PFSK-1 (cell line): ENCODE measurements at regions not wholly inside any gene's neighbourhood (a gene's known extent, or its start where the extent isn't known, plus 50 kb on each side); places are given as distances from the start of the nearest gene placed in this dataset.

Experiments used
- FOXP2 ChIP-seq: optimal IDR thresholded peaks from 2 replicates; pipeline ENCODE3; 2011; ENCODE audit warnings: borderline replicate concordance, control low read depth, inconsistent platforms; ENCODE audit not compliant: insufficient read depth; ENCODE audit errors: extremely low read length, extremely low read depth
- POLR2AphosphoS5 ChIP-seq: IDR thresholded peaks from 2 replicates; pipeline ENCODE4 v1.6.1; 2012; ENCODE audit warnings: low read depth, mild to moderate bottlenecking, control low read depth, low read length, moderate library complexity
- SIN3A ChIP-seq: IDR thresholded peaks from 2 replicates; pipeline ENCODE4 v1.6.1; 2012; ENCODE audit warnings: mild to moderate bottlenecking, low read length, moderate library complexity, borderline replicate concordance; ENCODE audit not compliant: insufficient read depth
- TAF1 ChIP-seq: IDR thresholded peaks from 2 replicates; pipeline ENCODE4 v1.6.1; 2012; ENCODE audit warnings: low read length, control low read depth, borderline replicate concordance; ENCODE audit not compliant: insufficient read depth
- TF ChIP-seq, protein P1 (sequence below), 2 experiments: IDR thresholded peaks; 2 replicates each; pipeline versions ENCODE4 v1.6.1 to v1.8.0; 2011 to 2012; ENCODE audit warnings: low read depth in 2 of 2, low read length in 2 of 2, control low read depth in 1 of 2, inconsistent platforms in 1 of 2, mild to moderate bottlenecking in 1 of 2, moderate library complexity in 1 of 2; ENCODE audit not compliant: insufficient read depth in 1 of 2

DNA sequence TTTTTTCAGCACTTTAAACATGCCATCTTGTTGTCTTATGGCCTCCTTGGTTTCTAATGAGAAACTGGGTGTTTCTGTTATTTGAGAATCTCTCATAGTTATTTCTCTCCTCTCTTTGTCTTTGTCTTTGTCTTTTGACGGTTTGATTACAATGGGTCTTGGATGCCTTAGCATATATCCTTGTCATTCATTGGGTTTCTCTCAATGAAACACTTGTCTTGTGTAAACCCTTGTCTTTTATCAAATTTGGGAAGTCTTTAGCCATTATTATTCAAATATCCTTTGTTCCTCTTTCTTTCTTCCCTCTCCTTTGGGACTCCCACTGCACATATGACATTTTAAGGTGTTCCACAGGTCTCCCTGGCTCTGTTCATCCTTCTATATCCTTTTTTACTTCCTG lies 373.5 kb upstream of the TBX3 start:
- TF ChIP-seq TAF1, result no peak
- no peak for TF ChIP-seq SIN3A
- TF ChIP-seq, protein P1, sequence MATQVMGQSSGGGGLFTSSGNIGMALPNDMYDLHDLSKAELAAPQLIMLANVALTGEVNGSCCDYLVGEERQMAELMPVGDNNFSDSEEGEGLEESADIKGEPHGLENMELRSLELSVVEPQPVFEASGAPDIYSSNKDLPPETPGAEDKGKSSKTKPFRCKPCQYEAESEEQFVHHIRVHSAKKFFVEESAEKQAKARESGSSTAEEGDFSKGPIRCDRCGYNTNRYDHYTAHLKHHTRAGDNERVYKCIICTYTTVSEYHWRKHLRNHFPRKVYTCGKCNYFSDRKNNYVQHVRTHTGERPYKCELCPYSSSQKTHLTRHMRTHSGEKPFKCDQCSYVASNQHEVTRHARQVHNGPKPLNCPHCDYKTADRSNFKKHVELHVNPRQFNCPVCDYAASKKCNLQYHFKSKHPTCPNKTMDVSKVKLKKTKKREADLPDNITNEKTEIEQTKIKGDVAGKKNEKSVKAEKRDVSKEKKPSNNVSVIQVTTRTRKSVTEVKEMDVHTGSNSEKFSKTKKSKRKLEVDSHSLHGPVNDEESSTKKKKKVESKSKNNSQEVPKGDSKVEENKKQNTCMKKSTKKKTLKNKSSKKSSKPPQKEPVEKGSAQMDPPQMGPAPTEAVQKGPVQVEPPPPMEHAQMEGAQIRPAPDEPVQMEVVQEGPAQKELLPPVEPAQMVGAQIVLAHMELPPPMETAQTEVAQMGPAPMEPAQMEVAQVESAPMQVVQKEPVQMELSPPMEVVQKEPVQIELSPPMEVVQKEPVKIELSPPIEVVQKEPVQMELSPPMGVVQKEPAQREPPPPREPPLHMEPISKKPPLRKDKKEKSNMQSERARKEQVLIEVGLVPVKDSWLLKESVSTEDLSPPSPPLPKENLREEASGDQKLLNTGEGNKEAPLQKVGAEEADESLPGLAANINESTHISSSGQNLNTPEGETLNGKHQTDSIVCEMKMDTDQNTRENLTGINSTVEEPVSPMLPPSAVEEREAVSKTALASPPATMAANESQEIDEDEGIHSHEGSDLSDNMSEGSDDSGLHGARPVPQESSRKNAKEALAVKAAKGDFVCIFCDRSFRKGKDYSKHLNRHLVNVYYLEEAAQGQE (IDR thresholded peaks at IDR 0.05; ENCODE audit: insufficient read depth in 1 of 2, low read depth in 2 of 2, low read length in 2 of 2), result no peak
- no peak for TF ChIP-seq POLR2AphosphoS5
- TF ChIP-seq FOXP2, result no peak

DNA sequence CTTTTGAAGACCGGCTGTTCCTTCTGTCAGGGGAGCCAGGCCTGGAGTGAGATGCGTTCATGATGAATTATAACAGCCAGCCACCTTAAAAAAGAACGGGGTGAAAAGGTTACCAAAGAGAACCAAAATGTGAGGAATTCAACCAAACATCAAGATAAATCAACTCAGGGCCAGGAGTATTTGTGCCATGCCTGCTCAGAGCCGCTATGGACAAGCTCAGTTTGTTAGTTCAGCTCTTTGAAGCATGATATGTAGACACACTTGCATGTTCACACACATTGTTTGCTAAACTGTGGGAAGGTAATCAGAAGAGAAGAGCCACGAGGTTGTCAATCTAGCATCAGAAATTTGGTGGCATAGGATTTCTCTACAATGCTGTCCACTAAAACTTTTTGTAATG lies 367.4 kb upstream of the TBX3 start:
- TF ChIP-seq SIN3A (no peak), TAF1 (no peak), FOXP2 (no peak), POLR2AphosphoS5 (no peak)
- TF ChIP-seq, protein P1 (IDR thresholded peaks at IDR 0.05; ENCODE audit: insufficient read depth in 1 of 2, low read depth in 2 of 2, low read length in 2 of 2), result no peak

DNA sequence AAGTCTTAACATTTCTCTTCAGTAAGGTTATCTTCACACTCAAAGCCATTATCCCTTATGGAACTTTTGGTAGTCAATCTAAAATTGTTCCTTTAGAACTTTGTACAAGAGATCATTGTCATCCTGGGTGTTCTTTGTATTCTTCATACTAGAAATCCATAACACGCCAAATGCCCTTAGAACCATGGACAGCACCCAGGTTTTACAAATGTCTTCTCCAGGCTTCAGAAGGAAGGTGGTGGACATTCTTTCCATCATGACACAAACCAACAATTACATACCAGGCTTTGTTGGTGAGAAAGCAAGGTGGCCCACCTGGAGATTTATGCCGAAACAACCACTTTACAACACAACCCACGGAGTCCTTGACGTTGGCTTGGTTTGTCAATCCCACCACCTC lies 365.6 kb upstream of the TBX3 start:
- no peak for TF ChIP-seq FOXP2
- no peak for TF ChIP-seq POLR2AphosphoS5
- TF ChIP-seq, protein P1 (IDR thresholded peaks at IDR 0.05; ENCODE audit: insufficient read depth in 1 of 2, low read depth in 2 of 2, low read length in 2 of 2), result peak; percentile 53 to 89; a peak in 2 of 4 replicates
- no peak for TF ChIP-seq TAF1
- TF ChIP-seq SIN3A, result no peak

DNA sequence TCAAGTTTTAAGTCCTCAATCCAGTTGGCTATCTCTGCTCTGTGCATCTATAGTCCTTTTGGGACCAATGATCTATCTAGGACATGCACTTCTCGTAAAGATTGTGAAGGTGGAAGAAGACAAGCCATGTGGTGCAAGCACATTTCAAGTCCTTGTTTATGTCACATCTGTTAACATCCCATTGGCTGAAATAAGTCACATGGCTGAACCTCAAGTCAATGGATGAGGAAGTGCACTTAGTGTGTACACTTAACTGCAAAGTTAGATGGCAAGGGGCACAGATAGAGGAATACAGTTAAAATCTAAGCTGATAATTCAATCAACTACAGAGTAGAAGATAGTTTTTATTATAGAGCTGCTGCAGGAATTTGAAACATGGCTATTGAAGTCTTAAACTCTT lies 362.8 kb upstream of the TBX3 start:
- TF ChIP-seq TAF1 (no peak), FOXP2 (no peak), POLR2AphosphoS5 (no peak), SIN3A (no peak)
- TF ChIP-seq, protein P1 (IDR thresholded peaks at IDR 0.05; ENCODE audit: insufficient read depth in 1 of 2, low read depth in 2 of 2, low read length in 2 of 2), result no peak

DNA sequence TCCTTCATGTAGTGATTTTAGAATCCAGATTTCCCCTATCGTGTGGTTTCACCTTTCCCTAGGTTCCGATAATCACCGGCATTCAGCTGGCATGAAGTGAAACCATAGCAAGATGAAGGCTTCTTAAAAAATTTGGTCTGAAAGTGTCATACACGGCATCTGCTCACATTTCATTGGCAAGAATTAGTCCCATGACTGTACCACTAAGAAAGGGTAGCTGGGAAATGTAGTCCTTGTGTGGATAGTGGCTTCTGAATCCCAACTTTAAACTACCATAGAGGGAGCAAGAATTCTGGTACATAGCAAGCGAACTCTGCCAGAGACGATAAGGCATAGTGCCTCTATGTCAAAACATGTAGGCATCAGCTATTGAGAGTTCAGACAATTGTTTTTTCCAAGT lies 360.1 kb upstream of the TBX3 start:
- TF ChIP-seq SIN3A (no peak), POLR2AphosphoS5 (no peak), FOXP2 (no peak), TAF1 (no peak)
- TF ChIP-seq, protein P1 (IDR thresholded peaks at IDR 0.05; ENCODE audit: insufficient read depth in 1 of 2, low read depth in 2 of 2, low read length in 2 of 2), result no peak
